ENCODE measurements at regions not wholly inside any gene's neighbourhood (a gene's known extent, or its start where the extent isn't known, plus 50 kb on each side); places are given as distances from the start of the nearest gene placed in this dataset.

DNA sequence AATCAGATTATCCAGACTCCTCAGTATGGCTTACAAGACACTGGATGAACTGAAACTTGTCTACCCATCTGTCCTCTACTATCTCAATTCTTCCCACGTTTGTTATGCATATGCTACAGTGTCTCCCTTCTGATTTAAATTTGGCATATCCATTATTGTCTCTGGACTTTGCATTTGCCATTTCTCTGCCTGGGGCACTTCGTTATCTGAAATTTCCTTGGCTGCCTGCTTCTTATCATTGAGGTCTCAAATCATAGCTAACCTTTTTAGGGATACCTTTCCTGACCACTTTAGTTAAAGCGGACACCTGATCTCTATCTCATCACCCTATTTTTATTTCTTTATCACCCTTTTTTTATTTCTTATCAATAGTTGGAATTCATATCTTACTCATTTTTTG is 853.4 kb downstream of the KCNJ2 start (continued):
- TF ChIP-seq, protein P1, sequence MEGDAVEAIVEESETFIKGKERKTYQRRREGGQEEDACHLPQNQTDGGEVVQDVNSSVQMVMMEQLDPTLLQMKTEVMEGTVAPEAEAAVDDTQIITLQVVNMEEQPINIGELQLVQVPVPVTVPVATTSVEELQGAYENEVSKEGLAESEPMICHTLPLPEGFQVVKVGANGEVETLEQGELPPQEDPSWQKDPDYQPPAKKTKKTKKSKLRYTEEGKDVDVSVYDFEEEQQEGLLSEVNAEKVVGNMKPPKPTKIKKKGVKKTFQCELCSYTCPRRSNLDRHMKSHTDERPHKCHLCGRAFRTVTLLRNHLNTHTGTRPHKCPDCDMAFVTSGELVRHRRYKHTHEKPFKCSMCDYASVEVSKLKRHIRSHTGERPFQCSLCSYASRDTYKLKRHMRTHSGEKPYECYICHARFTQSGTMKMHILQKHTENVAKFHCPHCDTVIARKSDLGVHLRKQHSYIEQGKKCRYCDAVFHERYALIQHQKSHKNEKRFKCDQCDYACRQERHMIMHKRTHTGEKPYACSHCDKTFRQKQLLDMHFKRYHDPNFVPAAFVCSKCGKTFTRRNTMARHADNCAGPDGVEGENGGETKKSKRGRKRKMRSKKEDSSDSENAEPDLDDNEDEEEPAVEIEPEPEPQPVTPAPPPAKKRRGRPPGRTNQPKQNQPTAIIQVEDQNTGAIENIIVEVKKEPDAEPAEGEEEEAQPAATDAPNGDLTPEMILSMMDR (conservative IDR thresholded peaks at IDR 0.05; ENCODE audit: low read depth in 2 of 2) = no peak

DNA sequence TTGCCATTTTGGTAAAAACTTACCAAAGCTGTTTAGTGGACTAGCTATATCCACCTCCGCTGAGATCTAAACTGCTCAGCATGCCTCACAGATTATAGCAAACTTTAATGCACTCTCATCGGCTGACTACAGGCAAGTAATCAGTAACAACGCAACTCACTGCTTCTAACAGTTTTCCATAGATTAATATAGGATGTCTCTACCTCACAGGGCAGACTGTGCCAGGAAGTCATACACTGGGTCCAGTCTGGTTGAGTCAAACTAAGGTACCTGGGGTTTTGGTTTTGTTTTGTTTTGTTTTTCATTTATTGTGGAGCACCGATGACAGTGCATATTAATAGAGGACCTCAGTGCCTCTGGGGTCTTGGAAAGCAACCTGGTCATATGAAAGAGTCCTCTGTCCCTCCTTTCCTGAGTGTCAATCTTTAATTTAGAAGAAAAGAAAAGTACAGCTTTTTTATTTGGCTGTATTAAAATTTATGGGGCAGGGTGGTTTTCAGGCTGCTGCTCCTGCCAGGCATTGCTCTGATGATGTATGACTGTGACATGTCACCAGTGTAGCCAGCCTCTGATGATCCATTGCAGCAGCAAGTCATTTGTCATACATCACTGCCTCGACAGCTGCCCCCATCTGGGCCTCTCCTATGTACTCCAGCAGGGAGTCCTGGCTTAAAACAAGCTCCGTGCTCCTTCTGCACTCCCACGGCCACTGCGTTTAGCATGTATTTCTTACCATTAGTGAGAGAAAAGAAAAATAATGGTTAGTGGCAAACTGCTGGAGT is 854.1 kb downstream of the KCNJ2 start:
- no peak for TF ChIP-seq POLR2AphosphoS5 (IDR thresholded peaks at IDR 0.05; ENCODE audit: low read depth)
- no peak for TF ChIP-seq CREB1 (CRISPR knock-in tag; IDR thresholded peaks at IDR 0.05; ENCODE audit: low read depth)
- TF ChIP-seq, protein P1 (conservative IDR thresholded peaks at IDR 0.05; ENCODE audit: low read depth in 2 of 2) = no peak
- Histone ChIP-seq H3K9me2 (ENCODE audit: insufficient read depth) (peaks cover 6% of the 10 kb centered on the region), H3K4me1 (ENCODE audit: insufficient read depth) (peaks cover 32% of the 10 kb centered on the region), H3K27me3 (ENCODE audit: insufficient read depth) (no peaks in the 10 kb centered on the region), H4K20me1 (replicated peaks; ENCODE audit: insufficient read depth) (no peaks in the 10 kb centered on the region; the same call in 1 of the 2 replicates), H3K4me3 (no peak overlapping the region), H2AFZ (no peak overlapping the region), H3K27ac (ENCODE audit: low read depth) (no peak overlapping the region), H3K36me3 (ENCODE audit: insufficient read depth) (no peaks in the 10 kb centered on the region), H3F3A (replicated peaks; ENCODE audit: low read depth) (no peaks in the 10 kb centered on the region), H3K4me2 (no peak overlapping the region), H3K79me2 (replicated peaks; ENCODE audit: insufficient read depth) (no peaks in the 10 kb centered on the region)
- H3K36me3 Mint-ChIP-seq (ENCODE audit: low read depth) = no peaks in the 10 kb centered on the region
- ATAC-seq (peak; percentile 41; the same call in 2 of the 3 replicates), DNase-seq (ENCODE audit: low spot score) (no peak)
- peaks cover 4% of the 10 kb centered on the region; the same call in 2 of the 3 replicates for H3K4me1 Mint-ChIP-seq
- no peaks in the 10 kb centered on the region for H3K9me3 Mint-ChIP-seq
- H3K4me3 Mint-ChIP-seq = no peak overlapping the region
- peaks cover 5% of the 10 kb centered on the region for H3K27me3 Mint-ChIP-seq (ENCODE audit: insufficient read depth, low read depth, poor library complexity)
- no peak overlapping the region for H3K27ac Mint-ChIP-seq

DNA sequence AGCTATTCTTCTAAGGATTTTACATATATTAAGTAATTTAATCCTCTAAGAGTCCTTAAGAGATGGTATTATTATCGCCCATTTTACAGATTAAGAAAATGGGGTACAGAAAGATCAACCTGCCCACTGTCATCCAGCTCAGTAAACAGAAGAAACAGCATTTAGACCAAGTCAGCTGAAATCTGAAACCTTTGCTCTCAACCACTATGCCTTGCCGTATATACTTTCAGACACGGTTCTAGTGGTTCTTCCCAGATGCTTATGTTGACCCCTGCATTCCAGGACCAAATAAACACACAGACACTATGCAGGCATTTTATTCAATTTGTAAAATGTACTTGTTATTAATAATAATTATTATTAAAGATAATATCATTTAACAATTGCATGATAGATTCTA is 854.8 kb downstream of the KCNJ2 start:
- peaks cover 5% of the 10 kb centered on the region for H3K27me3 Mint-ChIP-seq (ENCODE audit: insufficient read depth, low read depth, poor library complexity)
- no peak overlapping the region for H3K27ac ChIP-seq (ENCODE audit: low read depth)
- no peak overlapping the region for H2AFZ ChIP-seq
- no peak overlapping the region for H3K4me3 ChIP-seq
- H3K79me2 ChIP-seq (replicated peaks; ENCODE audit: insufficient read depth) = no peaks in the 10 kb centered on the region
- H3K27me3 ChIP-seq (ENCODE audit: insufficient read depth) = peaks cover 2% of the 10 kb centered on the region
- no peak overlapping the region for H3K4me2 ChIP-seq
- DNase-seq (ENCODE audit: low spot score) (no peak), ATAC-seq (no peak)
- H3K27ac Mint-ChIP-seq = no peak overlapping the region
- no peak overlapping the region for H3K4me3 Mint-ChIP-seq
- H3F3A ChIP-seq (replicated peaks; ENCODE audit: low read depth) = no peaks in the 10 kb centered on the region
- H3K36me3 Mint-ChIP-seq (ENCODE audit: low read depth) = no peaks in the 10 kb centered on the region
- no peaks in the 10 kb centered on the region for H3K9me3 Mint-ChIP-seq
- peaks cover 6% of the 10 kb centered on the region for H3K9me2 ChIP-seq (ENCODE audit: insufficient read depth)
- peaks cover 32% of the 10 kb centered on the region for H3K4me1 ChIP-seq (ENCODE audit: insufficient read depth)
- peaks cover 4% of the 10 kb centered on the region; the same call in 2 of the 3 replicates for H3K4me1 Mint-ChIP-seq
- H4K20me1 ChIP-seq (replicated peaks; ENCODE audit: insufficient read depth) = no peaks in the 10 kb centered on the region; the same call in 1 of the 2 replicates
- no peaks in the 10 kb centered on the region for H3K36me3 ChIP-seq (ENCODE audit: insufficient read depth)
- TF ChIP-seq, protein P2, sequence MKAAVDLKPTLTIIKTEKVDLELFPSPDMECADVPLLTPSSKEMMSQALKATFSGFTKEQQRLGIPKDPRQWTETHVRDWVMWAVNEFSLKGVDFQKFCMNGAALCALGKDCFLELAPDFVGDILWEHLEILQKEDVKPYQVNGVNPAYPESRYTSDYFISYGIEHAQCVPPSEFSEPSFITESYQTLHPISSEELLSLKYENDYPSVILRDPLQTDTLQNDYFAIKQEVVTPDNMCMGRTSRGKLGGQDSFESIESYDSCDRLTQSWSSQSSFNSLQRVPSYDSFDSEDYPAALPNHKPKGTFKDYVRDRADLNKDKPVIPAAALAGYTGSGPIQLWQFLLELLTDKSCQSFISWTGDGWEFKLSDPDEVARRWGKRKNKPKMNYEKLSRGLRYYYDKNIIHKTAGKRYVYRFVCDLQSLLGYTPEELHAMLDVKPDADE (IDR thresholded peaks at IDR 0.05) = no peak
- TF ChIP-seq, protein P3, sequence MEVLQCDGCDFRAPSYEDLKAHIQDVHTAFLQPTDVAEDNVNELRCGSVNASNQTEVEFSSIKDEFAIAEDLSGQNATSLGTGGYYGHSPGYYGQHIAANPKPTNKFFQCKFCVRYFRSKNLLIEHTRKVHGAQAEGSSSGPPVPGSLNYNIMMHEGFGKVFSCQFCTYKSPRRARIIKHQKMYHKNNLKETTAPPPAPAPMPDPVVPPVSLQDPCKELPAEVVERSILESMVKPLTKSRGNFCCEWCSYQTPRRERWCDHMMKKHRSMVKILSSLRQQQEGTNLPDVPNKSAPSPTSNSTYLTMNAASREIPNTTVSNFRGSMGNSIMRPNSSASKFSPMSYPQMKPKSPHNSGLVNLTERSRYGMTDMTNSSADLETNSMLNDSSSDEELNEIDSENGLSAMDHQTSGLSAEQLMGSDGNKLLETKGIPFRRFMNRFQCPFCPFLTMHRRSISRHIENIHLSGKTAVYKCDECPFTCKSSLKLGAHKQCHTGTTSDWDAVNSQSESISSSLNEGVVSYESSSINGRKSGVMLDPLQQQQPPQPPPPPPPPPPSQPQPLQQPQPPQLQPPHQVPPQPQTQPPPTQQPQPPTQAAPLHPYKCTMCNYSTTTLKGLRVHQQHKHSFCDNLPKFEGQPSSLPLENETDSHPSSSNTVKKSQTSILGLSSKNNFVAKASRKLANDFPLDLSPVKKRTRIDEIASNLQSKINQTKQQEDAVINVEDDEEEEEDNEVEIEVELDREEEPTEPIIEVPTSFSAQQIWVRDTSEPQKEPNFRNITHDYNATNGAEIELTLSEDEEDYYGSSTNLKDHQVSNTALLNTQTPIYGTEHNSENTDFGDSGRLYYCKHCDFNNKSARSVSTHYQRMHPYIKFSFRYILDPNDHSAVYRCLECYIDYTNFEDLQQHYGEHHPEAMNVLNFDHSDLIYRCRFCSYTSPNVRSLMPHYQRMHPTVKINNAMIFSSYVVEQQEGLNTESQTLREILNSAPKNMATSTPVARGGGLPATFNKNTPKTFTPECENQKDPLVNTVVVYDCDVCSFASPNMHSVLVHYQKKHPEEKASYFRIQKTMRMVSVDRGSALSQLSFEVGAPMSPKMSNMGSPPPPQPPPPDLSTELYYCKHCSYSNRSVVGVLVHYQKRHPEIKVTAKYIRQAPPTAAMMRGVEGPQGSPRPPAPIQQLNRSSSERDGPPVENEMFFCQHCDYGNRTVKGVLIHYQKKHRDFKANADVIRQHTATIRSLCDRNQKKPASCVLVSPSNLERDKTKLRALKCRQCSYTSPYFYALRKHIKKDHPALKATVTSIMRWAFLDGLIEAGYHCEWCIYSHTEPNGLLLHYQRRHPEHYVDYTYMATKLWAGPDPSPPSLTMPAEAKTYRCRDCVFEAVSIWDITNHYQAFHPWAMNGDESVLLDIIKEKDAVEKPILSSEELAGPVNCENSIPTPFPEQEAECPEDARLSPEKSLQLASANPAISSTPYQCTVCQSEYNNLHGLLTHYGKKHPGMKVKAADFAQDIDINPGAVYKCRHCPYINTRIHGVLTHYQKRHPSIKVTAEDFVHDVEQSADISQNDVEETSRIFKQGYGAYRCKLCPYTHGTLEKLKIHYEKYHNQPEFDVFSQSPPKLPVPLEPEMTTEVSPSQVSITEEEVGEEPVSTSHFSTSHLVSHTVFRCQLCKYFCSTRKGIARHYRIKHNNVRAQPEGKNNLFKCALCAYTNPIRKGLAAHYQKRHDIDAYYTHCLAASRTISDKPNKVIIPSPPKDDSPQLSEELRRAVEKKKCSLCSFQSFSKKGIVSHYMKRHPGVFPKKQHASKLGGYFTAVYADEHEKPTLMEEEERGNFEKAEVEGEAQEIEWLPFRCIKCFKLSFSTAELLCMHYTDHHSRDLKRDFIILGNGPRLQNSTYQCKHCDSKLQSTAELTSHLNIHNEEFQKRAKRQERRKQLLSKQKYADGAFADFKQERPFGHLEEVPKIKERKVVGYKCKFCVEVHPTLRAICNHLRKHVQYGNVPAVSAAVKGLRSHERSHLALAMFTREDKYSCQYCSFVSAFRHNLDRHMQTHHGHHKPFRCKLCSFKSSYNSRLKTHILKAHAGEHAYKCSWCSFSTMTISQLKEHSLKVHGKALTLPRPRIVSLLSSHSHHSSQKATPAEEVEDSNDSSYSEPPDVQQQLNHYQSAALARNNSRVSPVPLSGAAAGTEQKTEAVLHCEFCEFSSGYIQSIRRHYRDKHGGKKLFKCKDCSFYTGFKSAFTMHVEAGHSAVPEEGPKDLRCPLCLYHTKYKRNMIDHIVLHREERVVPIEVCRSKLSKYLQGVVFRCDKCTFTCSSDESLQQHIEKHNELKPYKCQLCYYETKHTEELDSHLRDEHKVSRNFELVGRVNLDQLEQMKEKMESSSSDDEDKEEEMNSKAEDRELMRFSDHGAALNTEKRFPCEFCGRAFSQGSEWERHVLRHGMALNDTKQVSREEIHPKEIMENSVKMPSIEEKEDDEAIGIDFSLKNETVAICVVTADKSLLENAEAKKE (CRISPR knock-in tag; IDR thresholded peaks at IDR 0.05) = no peak
- TF ChIP-seq JUNB (IDR thresholded peaks at IDR 0.05; ENCODE audit: unreplicated experiment) = no peak
- TF ChIP-seq CREB1 (CRISPR knock-in tag; IDR thresholded peaks at IDR 0.05; ENCODE audit: low read depth) = no peak
- TF ChIP-seq ZNF331 (CRISPR knock-in tag; IDR thresholded peaks at IDR 0.05; ENCODE audit: low read depth) = no peak

Data from GM23338 (cell line).